HG03196 (cell line): ENCODE measurements at regions not wholly inside any gene's neighbourhood (a gene's known extent, or its start where the extent isn't known, plus 50 kb on each side); places are given as distances from the start of the nearest gene placed in this dataset.
"Not testable (repeated sequence)": the region's sequence is repeated elsewhere in the genome, so short reads cannot be mapped to it uniquely, and the experiment has no call there.

Source experiments
- ATAC-seq: cut with Tn5 transposase; IDR thresholded peaks from one replicate; pipeline ENCODE4 v1.9.1; 2021; ENCODE audit not compliant: unreplicated experiment

DNA sequence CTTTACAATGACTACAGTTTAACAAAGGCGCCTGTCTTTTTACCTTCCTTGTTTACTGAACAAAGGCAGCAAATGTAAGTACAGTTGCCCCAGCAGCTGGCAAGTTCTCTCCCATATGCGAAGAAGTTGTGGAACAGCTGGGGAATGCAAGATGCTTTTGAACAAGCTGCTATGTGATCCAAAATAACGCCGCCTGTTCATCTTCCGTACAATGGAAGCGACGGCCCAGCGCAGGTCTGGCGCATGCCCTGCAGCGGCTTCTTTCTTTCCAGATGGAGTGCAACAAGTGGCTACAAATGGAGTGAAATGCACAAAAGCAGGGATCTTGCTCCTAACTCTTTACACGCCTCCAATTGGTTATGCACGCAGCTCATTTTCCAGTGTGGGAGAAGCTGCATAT is 97.0 kb upstream of the SVIL start:
- no peak for ATAC-seq

- no peak for ATAC-seq
These were observed 96.2 kb upstream of the SVIL start for GRCh38 chr10:29730969-29731368.

- ATAC-seq: no peak
These were observed 95.7 kb upstream of the SVIL start for GRCh38 chr10:29730458-29730857.

DNA sequence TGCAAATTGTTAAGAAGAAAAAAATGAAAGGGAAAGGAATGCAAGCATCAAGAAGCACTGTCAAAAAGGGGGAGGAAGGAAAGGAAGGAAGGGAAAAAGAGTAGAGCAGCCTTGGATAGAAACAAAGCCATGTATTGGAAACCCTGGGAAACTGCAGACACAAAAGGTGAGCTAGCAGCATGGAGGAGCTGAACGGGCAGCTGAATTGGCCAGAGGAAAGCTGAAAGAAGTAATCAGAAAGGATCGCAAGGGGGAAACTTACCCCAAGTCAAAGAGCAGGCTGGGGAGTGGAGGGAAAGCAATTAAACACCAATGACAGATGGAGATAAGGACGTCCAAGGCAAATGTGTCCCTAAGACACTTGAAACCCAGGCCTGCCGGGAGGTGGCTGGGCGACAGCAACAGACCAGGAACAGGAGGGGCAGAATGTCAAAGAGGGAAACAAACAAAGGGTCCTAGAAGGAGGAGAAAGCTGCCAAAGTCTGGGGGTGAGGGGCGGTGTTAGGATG is 93.8 kb upstream of the SVIL start:
- no peak for ATAC-seq

DNA sequence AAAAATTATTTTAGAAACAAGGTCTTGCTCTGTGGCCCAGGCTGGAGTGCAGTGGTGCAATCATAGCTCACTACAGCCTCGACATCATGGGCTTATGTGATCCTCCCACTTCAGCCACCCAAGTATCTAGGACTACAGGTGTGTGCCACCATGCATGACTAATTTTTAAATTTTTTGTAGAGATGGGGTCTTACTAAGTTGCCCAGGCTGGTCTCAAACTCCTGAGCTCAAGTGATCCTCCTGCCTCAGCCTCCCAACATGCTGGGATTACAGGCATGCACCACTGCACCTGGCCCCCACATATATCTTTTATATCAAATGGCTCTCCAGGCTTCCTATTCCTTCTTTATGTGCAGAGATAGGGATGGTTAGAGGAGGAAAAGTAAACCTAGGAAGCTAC is 91.2 kb upstream of the SVIL start:
- ATAC-seq: not testable (repeated sequence)

GRCh38 chr10:29725133-29725720 is 90.5 kb upstream of the SVIL start:
- ATAC-seq: no peak

- ATAC-seq: no peak
These were observed 89.0 kb upstream of the SVIL start for GRCh38 chr10:29723726-29724125.

DNA sequence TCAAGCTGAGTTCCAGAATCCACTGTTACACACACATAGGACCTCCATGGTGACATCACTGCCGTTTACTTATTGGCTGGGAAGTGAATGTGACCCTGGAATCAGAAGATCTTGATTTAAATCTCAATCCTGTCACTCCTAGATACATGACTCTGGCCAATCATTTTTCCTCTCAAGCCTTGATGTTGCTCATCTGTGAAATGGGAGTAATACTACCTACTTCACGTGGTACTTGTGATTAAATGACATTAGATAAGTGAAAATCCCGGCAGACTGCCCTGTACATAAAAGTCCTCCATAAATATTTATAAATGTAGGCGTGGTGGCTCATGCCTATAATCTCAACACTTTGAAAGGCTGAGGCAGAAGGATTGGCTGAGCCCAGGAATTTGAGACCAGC is 88.0 kb upstream of the SVIL start:
- ATAC-seq: no peak

DNA sequence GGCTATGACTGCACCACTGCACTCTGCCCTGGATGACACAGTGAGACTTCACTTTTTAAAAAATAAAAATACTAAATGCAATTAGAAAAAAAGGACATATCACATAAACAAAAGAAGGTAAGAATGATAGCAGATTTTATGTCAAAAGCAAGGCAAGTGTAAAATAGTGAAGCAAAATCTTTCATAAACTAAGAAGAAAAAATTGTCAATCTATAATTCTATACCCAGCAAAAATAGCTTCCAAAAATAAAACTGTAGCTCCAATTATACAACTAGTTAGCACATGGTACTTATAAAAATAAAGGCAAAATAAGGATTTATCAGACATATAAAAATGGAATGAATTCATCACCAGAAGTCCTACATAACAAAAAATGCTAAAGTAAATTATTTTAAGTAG is 85.4 kb upstream of the SVIL start:
- ATAC-seq: no peak

DNA sequence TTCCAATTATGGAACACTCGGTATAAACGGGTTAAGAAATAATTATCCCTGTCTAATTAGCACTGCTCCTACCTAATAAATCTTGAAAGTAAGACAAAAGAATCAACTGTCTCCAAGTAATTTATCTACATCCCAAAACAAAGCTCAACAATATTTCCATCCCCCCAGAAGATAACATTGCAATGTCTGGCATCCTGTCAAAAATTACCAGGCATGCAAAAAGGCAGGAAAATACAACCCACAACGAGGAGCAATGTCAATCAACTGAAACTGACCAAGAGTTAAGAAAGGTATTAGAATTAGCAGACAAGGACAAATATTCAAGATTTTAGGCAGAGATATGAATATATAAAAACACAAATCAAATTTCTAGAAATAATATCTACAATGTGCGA is 84.5 kb upstream of the SVIL start:
- ATAC-seq: no peak

- no peak for ATAC-seq
These were observed 80.5 kb upstream of the SVIL start for GRCh38 chr10:29715296-29715695.

DNA sequence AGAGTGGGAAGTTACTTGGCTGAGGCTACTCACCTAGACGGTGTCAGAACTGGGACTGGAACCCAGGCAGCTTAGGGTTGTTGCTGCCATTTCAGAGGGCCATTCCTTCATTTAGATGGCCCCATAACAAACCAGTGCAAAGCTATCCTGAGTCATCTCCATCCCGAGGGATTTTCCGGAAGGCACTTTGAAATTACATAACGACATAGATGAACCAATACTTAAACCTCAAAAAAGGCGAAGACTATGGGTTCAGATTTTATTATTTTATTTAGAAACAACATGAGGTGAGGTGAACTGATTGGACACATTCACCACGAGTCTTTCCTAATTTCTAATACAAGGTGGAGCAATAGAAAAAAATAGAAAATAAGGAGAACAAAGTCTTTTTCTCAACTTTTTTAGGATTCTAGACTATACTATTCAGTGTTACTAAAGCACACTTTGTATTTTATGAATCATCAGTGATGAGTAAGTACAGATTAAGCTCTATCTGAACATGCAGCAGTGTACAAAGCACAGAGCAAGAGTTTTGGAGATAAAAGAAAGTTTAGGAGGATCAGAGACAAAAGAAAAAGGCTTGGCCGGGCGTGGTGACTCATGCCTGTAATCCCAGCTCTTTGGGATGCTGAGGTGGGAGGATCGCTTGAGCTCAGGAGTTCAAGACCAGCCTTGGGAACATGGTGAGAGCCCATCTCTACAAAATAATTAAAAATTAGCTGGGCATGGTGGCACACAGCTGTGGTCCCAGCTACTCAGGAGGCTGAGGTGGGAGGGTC is 79.5 kb upstream of the SVIL start:
- no peak for ATAC-seq

- ATAC-seq: no peak
These were observed 78.7 kb upstream of the SVIL start for GRCh38 chr10:29713450-29713849.

- ATAC-seq: no peak
These were observed 77.3 kb upstream of the SVIL start for GRCh38 chr10:29712108-29712507.

GRCh38 chr10:29710128-29710527 is 75.4 kb upstream of the SVIL start:
- no peak for ATAC-seq

DNA sequence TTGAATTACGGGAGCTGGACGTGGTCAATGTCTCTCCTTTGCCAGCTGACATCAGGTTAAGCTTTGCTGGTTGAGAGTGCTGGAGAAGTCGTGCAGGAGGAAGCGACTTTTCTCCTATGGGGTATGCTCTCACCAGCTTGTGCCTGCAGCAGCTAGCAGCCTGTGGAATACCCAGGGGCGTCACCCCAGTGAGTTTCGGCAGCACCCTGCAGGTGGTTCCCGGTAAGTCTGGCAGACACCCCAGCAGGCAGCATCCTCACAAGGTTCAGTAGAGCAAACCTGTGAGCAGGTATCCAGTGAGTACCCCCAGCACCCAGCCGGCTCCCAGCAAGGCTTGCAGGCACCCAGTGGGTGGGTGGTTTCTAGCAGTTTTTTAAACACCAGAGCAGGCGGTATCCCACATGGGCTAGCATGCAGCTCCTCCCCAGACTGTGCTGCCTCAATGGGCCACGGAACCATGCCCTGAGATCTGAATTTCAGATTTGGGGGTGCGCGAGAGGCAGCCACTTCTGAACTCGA is 74.8 kb upstream of the SVIL start:
- no peak for ATAC-seq

DNA sequence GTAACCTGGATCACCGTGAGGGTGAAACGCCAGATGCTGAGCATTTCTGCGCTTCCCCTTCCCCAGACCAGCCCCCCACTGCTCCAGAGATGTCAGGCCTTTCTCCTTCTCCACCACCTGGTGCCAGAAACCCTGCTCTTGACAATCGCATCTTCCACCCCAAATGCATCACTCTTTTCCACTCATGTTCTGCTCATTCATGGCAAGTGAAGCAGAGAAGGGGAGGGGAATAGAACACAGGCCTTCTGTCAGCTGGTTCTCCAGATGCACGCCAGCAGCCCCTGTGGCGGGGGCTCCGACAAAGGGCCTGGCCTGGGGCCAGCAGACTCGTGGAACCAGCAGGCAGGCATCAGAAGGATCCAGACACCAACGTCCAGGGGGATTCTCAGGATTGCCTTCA is 68.5 kb upstream of the SVIL start:
- no peak for ATAC-seq

- ATAC-seq: no peak
These were observed 67.7 kb upstream of the SVIL start for GRCh38 chr10:29702273-29703164.

- ATAC-seq: no peak
These were observed 66.5 kb upstream of the SVIL start for GRCh38 chr10:29701306-29701705.

DNA sequence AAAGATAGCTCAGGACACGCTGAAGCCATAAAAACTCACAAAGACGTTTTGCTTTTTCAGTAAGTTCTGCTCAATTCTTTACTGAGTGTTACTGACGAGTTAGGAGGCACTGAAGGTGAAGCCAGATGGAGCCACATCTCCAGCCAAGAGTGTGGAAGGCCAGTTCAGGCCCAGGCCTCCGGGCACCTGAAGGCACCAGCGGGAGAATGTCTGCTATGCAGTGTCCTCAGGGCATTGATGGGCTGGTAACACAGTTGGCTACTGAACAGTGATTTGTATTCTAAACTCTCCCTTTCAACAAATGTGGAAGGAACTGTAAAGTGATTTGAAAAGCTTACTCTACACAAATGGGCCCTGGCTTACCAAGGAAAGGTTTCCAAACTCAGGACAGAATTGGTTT is 64.8 kb upstream of the SVIL start:
- ATAC-seq: no peak

GRCh38 chr10:29698773-29699490 is 64.2 kb upstream of the SVIL start:
- no peak for ATAC-seq
